Jurkat, Clone E6-1 (cell line): ENCODE measurements at regions not wholly inside any gene's neighbourhood (a gene's known extent, or its start where the extent isn't known, plus 50 kb on each side); places are given as distances from the start of the nearest gene placed in this dataset.

ENCODE experiments used
- DNase-seq: peaks from one replicate; pipeline ENCODE4 v3.0.0-alpha.2; 2011; ENCODE audit warnings: low read depth, low spot score
- H3K4me3 ChIP-seq: 2 replicates; pipeline ENCODE4 v1.5.1; 2011; ENCODE audit warnings: mild to moderate bottlenecking, low read length, control low read depth, moderate library complexity

- peak overlapping the region; percentile 54 for H3K4me3 ChIP-seq
- no peak for DNase-seq
Observed at GRCh38 chr2:59887366-59887765, 666.1 kb downstream of the BCL11A start.

GRCh38 chr2:59886759-59887158 is 666.7 kb downstream of the BCL11A start:
- peak; percentile 61 for DNase-seq
- H3K4me3 ChIP-seq = peak overlapping the region; percentile 54

- peak; percentile 92 for DNase-seq
- peak overlapping the region; percentile 54 for H3K4me3 ChIP-seq
Observed at GRCh38 chr2:59885541-59885940, 667.9 kb downstream of the BCL11A start.

GRCh38 chr2:59884166-59884565 is 669.3 kb downstream of the BCL11A start:
- no peak for DNase-seq
- H3K4me3 ChIP-seq = no peak overlapping the region

- H3K4me3 ChIP-seq = no peak overlapping the region
- no peak for DNase-seq
Observed at GRCh38 chr2:59882822-59883221, 670.6 kb downstream of the BCL11A start.

GRCh38 chr2:59882279-59882678 is 671.2 kb downstream of the BCL11A start:
- no peak overlapping the region for H3K4me3 ChIP-seq
- no peak for DNase-seq

GRCh38 chr2:59881218-59881617 is 672.2 kb downstream of the BCL11A start:
- DNase-seq = no peak
- H3K4me3 ChIP-seq = no peak overlapping the region

GRCh38 chr2:59879700-59880131 is 673.7 kb downstream of the BCL11A start:
- no peak for DNase-seq
- no peak overlapping the region for H3K4me3 ChIP-seq

- H3K4me3 ChIP-seq = no peak overlapping the region
- DNase-seq = no peak
Observed at GRCh38 chr2:59875836-59876235, 677.6 kb downstream of the BCL11A start.

GRCh38 chr2:59874971-59875755 is 678.3 kb downstream of the BCL11A start:
- H3K4me3 ChIP-seq = no peak overlapping the region

GRCh38 chr2:59874361-59874760 is 679.1 kb downstream of the BCL11A start:
- no peak for DNase-seq
- H3K4me3 ChIP-seq = no peak overlapping the region

More at GRCh38 chr2:59874971-59875755, 678.3 kb downstream of the BCL11A start:
- DNase-seq = no peak

GRCh38 chr2:59871830-59872229 is 681.6 kb downstream of the BCL11A start:
- DNase-seq = no peak
- H3K4me3 ChIP-seq = no peak overlapping the region

GRCh38 chr2:59868981-59869380 is 684.5 kb downstream of the BCL11A start:
- no peak for DNase-seq
- H3K4me3 ChIP-seq = no peak overlapping the region

GRCh38 chr2:59866436-59866835 is 687.0 kb downstream of the BCL11A start:
- no peak for DNase-seq
- H3K4me3 ChIP-seq = no peak overlapping the region

- no peak for DNase-seq
Observed at GRCh38 chr2:59858540-59858939, 694.9 kb downstream of the BCL11A start.

GRCh38 chr2:59857109-59857508 is 696.3 kb downstream of the BCL11A start:
- no peak overlapping the region for H3K4me3 ChIP-seq

More at GRCh38 chr2:59858540-59858939, 694.9 kb downstream of the BCL11A start:
- H3K4me3 ChIP-seq = no peak overlapping the region

GRCh38 chr2:59856391-59856790 is 697.1 kb downstream of the BCL11A start:
- DNase-seq = no peak

More at GRCh38 chr2:59857109-59857508, 696.3 kb downstream of the BCL11A start:
- no peak for DNase-seq

GRCh38 chr2:59853032-59853431 is 700.4 kb downstream of the BCL11A start:
- H3K4me3 ChIP-seq = no peak overlapping the region
- no peak for DNase-seq

More at GRCh38 chr2:59856391-59856790, 697.1 kb downstream of the BCL11A start:
- no peak overlapping the region for H3K4me3 ChIP-seq

GRCh38 chr2:59851836-59852475 is 701.5 kb downstream of the BCL11A start:
- no peak for DNase-seq

GRCh38 chr2:59850554-59850953 is 702.9 kb downstream of the BCL11A start:
- no peak for DNase-seq

More at GRCh38 chr2:59851836-59852475, 701.5 kb downstream of the BCL11A start:
- H3K4me3 ChIP-seq = no peak overlapping the region

More at GRCh38 chr2:59850554-59850953, 702.9 kb downstream of the BCL11A start:
- H3K4me3 ChIP-seq = no peak overlapping the region
